ENCODE measurements at regions not wholly inside any gene's neighbourhood (a gene's known extent, or its start where the extent isn't known, plus 50 kb on each side); places are given as distances from the start of the nearest gene placed in this dataset.
"Not testable (repeated sequence)": the region's sequence is repeated elsewhere in the genome, so short reads cannot be mapped to it uniquely, and the experiment has no call there.

- Histone ChIP-seq H3K27ac (no peak overlapping the region), H3K4me3 (no peak overlapping the region)
- TF ChIP-seq, protein P1, sequence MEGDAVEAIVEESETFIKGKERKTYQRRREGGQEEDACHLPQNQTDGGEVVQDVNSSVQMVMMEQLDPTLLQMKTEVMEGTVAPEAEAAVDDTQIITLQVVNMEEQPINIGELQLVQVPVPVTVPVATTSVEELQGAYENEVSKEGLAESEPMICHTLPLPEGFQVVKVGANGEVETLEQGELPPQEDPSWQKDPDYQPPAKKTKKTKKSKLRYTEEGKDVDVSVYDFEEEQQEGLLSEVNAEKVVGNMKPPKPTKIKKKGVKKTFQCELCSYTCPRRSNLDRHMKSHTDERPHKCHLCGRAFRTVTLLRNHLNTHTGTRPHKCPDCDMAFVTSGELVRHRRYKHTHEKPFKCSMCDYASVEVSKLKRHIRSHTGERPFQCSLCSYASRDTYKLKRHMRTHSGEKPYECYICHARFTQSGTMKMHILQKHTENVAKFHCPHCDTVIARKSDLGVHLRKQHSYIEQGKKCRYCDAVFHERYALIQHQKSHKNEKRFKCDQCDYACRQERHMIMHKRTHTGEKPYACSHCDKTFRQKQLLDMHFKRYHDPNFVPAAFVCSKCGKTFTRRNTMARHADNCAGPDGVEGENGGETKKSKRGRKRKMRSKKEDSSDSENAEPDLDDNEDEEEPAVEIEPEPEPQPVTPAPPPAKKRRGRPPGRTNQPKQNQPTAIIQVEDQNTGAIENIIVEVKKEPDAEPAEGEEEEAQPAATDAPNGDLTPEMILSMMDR (IDR thresholded peaks at IDR 0.05), result no peak
- DNase-seq (ENCODE audit: low spot score), result no peak
Measured at GRCh38 chr3:134711284-134711683, 60.5 kb upstream of the KY start.

GRCh38 chr3:134713671-134714070 lies 62.8 kb upstream of the KY start:
- no peak for DNase-seq (ENCODE audit: low spot score)
- Histone ChIP-seq H3K4me3 (no peak overlapping the region), H3K27ac (no peak overlapping the region)
- TF ChIP-seq, protein P1 (IDR thresholded peaks at IDR 0.05), result no peak

GRCh38 chr3:134718726-134719125 lies 67.9 kb upstream of the KY start:
- TF ChIP-seq, protein P1 (IDR thresholded peaks at IDR 0.05), result no peak
- Histone ChIP-seq H3K27ac (no peak overlapping the region), H3K4me3 (no peak overlapping the region)
- DNase-seq (ENCODE audit: low spot score), result no peak

- TF ChIP-seq, protein P1 (IDR thresholded peaks at IDR 0.05), result no peak
- H3K4me3 ChIP-seq, result no peak overlapping the region
- DNase-seq (ENCODE audit: low spot score), result no peak
- H3K27ac ChIP-seq, result no peak overlapping the region
Measured at GRCh38 chr3:134721214-134721613, 70.4 kb upstream of the KY start.

GRCh38 chr3:134722969-134723368 lies 72.1 kb upstream of the EPHB1 start:
- DNase-seq (ENCODE audit: low spot score), result no peak

DNA sequence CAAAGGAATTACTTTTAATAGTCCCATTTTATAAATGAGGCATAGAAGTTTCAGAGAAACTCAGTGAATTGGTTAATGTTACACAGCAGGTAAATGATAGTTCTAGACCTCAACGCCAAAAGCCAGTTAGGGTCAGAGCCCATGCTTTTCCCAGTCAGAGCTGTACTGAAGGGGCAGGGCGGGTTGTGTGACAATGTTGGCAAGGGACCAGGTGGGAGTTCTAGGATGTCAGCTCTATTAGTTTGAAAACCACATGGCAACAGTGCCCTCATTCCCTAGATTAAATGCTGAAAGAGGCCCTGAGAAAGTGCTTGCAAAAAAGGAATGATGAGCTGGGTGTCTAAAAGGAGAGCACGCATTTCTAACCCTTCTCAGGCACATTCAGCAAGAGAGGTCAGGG lies 65.4 kb upstream of the EPHB1 start:
- no peak for DNase-seq (ENCODE audit: low spot score)
- H3K4me3 ChIP-seq, result no peak overlapping the region
- TF ChIP-seq, protein P1 (IDR thresholded peaks at IDR 0.05), result no peak
- H3K27ac ChIP-seq, result no peak overlapping the region

More at GRCh38 chr3:134722969-134723368, 72.1 kb upstream of the EPHB1 start:
- TF ChIP-seq, protein P1 (IDR thresholded peaks at IDR 0.05), result no peak
- no peak overlapping the region for H3K4me3 ChIP-seq
- H3K27ac ChIP-seq, result no peak overlapping the region

- no peak for DNase-seq (ENCODE audit: low spot score)
- TF ChIP-seq, protein P1 (IDR thresholded peaks at IDR 0.05), result no peak
- H3K4me3 ChIP-seq, result no peak overlapping the region
- H3K27ac ChIP-seq, result no peak overlapping the region
Measured at GRCh38 chr3:134737516-134737915, 57.5 kb upstream of the EPHB1 start.

DNA sequence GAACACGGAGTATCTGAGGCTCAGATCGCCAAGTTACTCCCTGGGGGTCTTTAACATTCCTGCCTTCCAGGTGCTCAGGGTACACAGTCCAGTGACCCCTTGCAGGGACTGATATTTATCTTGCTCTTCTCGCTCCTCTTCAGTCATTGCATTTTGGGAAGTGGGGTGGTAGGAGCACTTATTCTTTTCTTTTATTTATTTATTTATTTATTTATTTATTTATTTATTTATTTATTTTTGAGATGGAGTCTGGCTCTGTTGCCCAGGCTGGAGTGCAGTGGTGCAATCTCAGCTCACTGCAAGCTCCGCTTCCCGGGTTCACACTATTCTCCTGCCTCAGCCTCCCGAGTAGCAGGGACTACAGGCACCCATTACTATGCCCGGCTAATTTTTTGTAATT lies 55.0 kb upstream of the EPHB1 start:
- not testable (repeated sequence) for H3K27ac ChIP-seq; DNase-seq (ENCODE audit: low spot score); H3K4me3 ChIP-seq

Measured in coronary artery (tissue), 2 donors.